ENCODE measurements at regions not wholly inside any gene's neighbourhood (a gene's known extent, or its start where the extent isn't known, plus 50 kb on each side); places are given as distances from the start of the nearest gene placed in this dataset.

GRCh38 chr4:134883831-134884449 lies 682.4 kb upstream of the PABPC4L start:
- no peak for TF ChIP-seq POLR2A (IDR thresholded peaks at IDR 0.05)
- TF ChIP-seq, protein P1, sequence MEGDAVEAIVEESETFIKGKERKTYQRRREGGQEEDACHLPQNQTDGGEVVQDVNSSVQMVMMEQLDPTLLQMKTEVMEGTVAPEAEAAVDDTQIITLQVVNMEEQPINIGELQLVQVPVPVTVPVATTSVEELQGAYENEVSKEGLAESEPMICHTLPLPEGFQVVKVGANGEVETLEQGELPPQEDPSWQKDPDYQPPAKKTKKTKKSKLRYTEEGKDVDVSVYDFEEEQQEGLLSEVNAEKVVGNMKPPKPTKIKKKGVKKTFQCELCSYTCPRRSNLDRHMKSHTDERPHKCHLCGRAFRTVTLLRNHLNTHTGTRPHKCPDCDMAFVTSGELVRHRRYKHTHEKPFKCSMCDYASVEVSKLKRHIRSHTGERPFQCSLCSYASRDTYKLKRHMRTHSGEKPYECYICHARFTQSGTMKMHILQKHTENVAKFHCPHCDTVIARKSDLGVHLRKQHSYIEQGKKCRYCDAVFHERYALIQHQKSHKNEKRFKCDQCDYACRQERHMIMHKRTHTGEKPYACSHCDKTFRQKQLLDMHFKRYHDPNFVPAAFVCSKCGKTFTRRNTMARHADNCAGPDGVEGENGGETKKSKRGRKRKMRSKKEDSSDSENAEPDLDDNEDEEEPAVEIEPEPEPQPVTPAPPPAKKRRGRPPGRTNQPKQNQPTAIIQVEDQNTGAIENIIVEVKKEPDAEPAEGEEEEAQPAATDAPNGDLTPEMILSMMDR (IDR thresholded peaks at IDR 0.05), result no peak
